BE2C (cell line): ENCODE measurements at regions not wholly inside any gene's neighbourhood (a gene's known extent, or its start where the extent isn't known, plus 50 kb on each side); places are given as distances from the start of the nearest gene placed in this dataset.

Source experiments
- DNase-seq: peaks from one replicate; pipeline ENCODE4 v3.0.0-alpha.2; 2020
- H3K27me3 ChIP-seq: fragments of 250-450 bp; sonication (Bioruptor Pico); 2 replicates; pipeline ENCODE4 v1.5.1; 2020; ENCODE audit warnings: mild to moderate bottlenecking
- H3K36me3 ChIP-seq: fragments of 250-450 bp; sonication (Bioruptor Pico); 2 replicates; pipeline ENCODE4 v1.5.1; 2020; ENCODE audit warnings: mild to moderate bottlenecking
- H3K4me1 ChIP-seq: fragments of 250-450 bp; sonication (Bioruptor Pico); 2 replicates; pipeline ENCODE4 v1.5.1; 2020
- H3K4me3 ChIP-seq: 2 replicates; pipeline ENCODE4 v1.5.1; 2011; ENCODE audit warnings: low read depth, low read length
- H3K9me3 ChIP-seq: fragments of 250-450 bp; sonication (Bioruptor Pico); 2 replicates; pipeline ENCODE4 v1.5.1; 2020
- TF ChIP-seq, protein P1 (sequence below): IDR thresholded peaks from 2 replicates; pipeline ENCODE4 v1.5.1; 2012; ENCODE audit warnings: mild to moderate bottlenecking, low read depth, low read length

DNA sequence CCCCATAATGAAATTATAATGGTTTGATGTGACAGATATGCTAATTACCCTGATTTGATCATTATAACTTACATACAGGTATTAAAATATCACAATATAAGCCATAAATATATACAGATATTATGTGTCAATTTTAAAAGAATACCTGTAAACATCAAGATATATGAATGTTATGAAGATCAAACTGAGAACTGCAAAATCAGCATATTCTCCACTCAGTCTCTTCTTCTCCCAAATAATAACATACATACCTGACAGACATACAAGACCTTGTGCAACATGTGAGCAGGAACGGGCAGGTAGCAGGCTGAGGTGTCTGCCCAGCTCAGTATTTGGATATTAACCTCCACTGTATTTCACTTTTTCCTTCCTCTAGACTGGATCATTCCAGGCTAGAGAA, 547.2 kb downstream of the UQCRFS1 start:
- Histone ChIP-seq H3K27me3 (no peaks in the 10 kb centered on the region), H3K4me1 (no peaks in the 10 kb centered on the region), H3K36me3 (no peaks in the 10 kb centered on the region), H3K4me3 (no peak overlapping the region), H3K9me3 (no peaks in the 10 kb centered on the region; the same call in none of the 2 replicates)
- TF ChIP-seq, protein P1, sequence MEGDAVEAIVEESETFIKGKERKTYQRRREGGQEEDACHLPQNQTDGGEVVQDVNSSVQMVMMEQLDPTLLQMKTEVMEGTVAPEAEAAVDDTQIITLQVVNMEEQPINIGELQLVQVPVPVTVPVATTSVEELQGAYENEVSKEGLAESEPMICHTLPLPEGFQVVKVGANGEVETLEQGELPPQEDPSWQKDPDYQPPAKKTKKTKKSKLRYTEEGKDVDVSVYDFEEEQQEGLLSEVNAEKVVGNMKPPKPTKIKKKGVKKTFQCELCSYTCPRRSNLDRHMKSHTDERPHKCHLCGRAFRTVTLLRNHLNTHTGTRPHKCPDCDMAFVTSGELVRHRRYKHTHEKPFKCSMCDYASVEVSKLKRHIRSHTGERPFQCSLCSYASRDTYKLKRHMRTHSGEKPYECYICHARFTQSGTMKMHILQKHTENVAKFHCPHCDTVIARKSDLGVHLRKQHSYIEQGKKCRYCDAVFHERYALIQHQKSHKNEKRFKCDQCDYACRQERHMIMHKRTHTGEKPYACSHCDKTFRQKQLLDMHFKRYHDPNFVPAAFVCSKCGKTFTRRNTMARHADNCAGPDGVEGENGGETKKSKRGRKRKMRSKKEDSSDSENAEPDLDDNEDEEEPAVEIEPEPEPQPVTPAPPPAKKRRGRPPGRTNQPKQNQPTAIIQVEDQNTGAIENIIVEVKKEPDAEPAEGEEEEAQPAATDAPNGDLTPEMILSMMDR, result no peak
- DNase-seq, result no peak

DNA sequence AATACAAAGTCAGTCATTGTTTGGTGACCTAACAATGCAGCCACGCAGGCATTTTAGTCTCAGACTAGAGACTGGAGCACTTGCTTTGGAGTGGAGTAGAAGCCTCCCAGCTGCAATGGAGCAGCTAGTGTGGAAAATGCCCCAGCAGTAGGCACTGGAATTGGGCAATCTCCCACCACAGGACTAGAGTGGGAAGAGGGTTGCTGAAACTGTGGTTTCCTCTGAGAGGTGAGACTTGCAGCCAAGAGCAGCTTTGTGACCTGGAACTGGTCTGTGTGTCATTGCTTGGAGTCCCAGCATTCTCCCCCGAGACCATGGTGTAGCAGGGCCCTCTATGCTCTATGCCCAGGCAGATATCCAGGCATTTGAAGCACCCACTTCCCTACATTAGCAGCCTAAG, 556.3 kb downstream of the UQCRFS1 start:
- Histone ChIP-seq H3K4me1 (no peaks in the 10 kb centered on the region), H3K4me3 (no peak overlapping the region), H3K36me3 (no peaks in the 10 kb centered on the region), H3K27me3 (no peaks in the 10 kb centered on the region), H3K9me3 (peaks cover 4% of the 10 kb centered on the region)
- no peak for DNase-seq
- TF ChIP-seq, protein P1, result no peak

DNA sequence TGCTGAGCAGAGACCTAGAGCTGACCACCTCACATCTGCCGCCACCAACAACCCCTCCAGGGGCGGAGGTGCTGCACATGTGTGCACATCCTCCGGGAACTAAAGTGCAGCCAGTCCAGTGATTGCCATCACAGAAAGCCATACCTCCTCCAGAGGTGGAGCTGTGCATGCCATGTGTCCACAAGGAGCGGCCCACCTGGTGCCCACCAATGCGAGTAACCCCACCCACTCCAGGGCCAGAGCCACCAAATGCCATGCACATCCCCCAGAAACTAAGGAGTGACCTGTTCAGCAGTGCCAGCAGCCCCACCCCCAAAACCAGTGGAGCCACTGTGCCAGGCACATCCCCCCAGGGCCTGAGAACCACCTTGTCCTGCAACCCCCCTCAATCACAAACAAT, 557.9 kb downstream of the UQCRFS1 start:
- DNase-seq, result no peak
- no peaks in the 10 kb centered on the region for H3K4me1 ChIP-seq
- no peaks in the 10 kb centered on the region for H3K36me3 ChIP-seq
- H3K4me3 ChIP-seq, result no peak overlapping the region
- TF ChIP-seq, protein P1, result no peak
- peaks cover 4% of the 10 kb centered on the region for H3K9me3 ChIP-seq
- H3K27me3 ChIP-seq, result no peaks in the 10 kb centered on the region

DNA sequence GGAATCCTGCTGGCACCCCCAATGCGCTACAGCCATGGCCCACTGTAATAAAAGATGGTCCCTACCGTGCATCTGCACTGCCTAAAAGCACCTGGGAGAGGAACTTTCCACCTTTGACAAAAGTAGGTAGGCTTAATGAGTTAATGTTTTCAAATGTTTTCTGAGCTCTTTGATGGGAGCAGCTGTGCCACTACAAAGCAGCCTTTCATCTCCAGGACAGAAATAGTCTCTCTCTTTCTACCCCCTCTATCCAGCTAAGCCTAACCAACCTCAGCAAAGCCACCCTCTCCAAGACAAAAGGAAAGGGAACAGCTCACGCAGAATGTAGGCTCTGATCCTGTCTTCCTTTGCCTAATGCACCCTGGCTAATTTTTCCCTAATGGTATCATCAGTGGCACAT, 560.2 kb downstream of the UQCRFS1 start:
- no peaks in the 10 kb centered on the region for H3K36me3 ChIP-seq
- H3K4me1 ChIP-seq, result no peaks in the 10 kb centered on the region
- DNase-seq, result no peak
- TF ChIP-seq, protein P1, result no peak
- no peaks in the 10 kb centered on the region for H3K27me3 ChIP-seq
- H3K4me3 ChIP-seq, result no peak overlapping the region
- no peaks in the 10 kb centered on the region; the same call in 1 of the 2 replicates for H3K9me3 ChIP-seq

DNA sequence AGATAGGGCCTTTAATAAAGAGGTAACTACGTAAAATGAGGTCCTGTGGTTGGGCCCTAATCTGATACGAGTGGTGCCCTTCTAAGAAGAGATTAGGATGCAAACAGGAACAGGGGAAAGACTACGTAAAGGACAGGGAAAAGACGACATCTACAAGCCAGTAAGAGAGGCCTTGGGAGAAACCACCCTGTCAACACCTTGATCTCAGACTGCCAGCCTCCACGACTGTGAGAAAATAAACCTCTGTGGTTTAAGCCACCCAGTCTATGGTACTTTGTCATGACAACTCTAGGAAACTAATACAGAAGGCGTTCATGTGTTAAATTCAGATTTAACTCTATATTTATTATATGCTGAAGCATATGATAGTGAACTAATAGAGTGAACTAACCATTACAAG, 566.3 kb downstream of the UQCRFS1 start:
- H3K27me3 ChIP-seq, result no peaks in the 10 kb centered on the region
- TF ChIP-seq, protein P1, result no peak
- no peak for DNase-seq
- no peaks in the 10 kb centered on the region for H3K36me3 ChIP-seq
- no peak overlapping the region for H3K4me3 ChIP-seq
- H3K9me3 ChIP-seq, result no peaks in the 10 kb centered on the region; the same call in 1 of the 2 replicates
- no peaks in the 10 kb centered on the region for H3K4me1 ChIP-seq

DNA sequence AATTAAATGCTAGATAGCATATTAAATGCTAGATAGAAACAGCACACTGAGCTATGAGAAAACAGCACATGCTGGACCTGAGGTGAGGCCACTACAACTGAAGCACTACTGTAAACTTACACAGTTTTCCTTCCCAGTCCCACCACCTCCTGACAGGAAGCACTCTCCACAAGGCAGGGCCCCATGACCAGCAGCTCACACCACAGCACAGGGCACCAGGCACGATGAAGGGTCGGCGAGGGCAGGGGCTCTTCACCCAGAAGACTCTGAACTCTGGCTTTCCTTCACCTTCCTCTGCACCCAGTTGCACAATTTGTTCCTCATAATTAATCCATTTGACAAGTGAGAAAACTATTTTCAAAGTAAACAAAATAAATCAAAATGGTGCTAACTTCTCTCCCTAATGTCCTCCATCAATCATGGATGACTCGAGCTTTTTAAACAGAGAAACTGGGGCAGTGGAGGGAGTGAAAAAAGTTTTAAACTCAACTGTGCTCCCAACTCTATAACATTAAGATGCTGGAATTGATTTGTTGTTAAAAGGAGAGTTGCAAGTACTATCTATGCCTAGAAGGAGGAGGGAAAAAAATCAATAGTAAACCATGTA, 568.7 kb downstream of the UQCRFS1 start:
- no peaks in the 10 kb centered on the region for H3K27me3 ChIP-seq
- H3K4me1 ChIP-seq, result no peaks in the 10 kb centered on the region
- H3K36me3 ChIP-seq, result no peaks in the 10 kb centered on the region
- no peak overlapping the region for H3K4me3 ChIP-seq
- no peaks in the 10 kb centered on the region; the same call in 1 of the 2 replicates for H3K9me3 ChIP-seq
- DNase-seq, result no peak
- TF ChIP-seq, protein P1, result no peak
